Choroid plexus epithelial cell (primary cell): ENCODE measurements at regions not wholly inside any gene's neighbourhood (a gene's known extent, or its start where the extent isn't known, plus 50 kb on each side); places are given as distances from the start of the nearest gene placed in this dataset.
"Not testable (repeated sequence)": the region's sequence is repeated elsewhere in the genome, so short reads cannot be mapped to it uniquely, and the experiment has no call there.

Source experiments
- DNase-seq: peaks from one replicate; pipeline ENCODE4 v3.0.0-alpha.2; 2010; ENCODE audit warnings: low read depth
- H3K4me3 ChIP-seq: 2 replicates; pipeline ENCODE4 v1.5.1; 2011; ENCODE audit warnings: low read depth, mild to moderate bottlenecking, control low read depth, low read length, moderate library complexity
- CTCF ChIP-seq: conservative IDR thresholded peaks from 2 replicates; pipeline ENCODE4 v1.5.1; 2011; ENCODE audit warnings: low read depth, mild to moderate bottlenecking, control low read depth, inconsistent platforms, low read length, moderate library complexity

DNA sequence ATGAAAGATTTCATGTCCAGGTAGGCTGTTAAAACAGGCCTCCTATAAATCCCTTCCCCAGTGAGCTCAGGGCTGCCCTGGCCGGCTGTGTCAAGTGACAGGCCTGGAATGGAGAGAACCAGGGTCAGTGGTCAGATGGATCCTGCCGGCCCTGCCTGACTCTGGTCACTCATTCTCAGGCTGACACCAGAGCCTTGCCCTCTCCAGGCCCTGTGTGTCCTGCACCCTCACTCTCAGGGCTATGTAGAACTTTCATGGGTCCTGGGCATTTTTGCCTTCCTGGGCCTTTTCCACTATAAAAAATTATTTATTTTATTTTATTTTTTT lies 82.0 kb upstream of the RGPD5 start:
- TF ChIP-seq CTCF: no peak
- no peak for DNase-seq

GRCh38 chr2:109712746-109713145 lies 81.4 kb upstream of the RGPD5 start:
- no peak for DNase-seq
- no peak for TF ChIP-seq CTCF
- H3K4me3 ChIP-seq: no peak overlapping the region

More for the DNA sequence above, 82.0 kb upstream of the RGPD5 start:
- no peak overlapping the region for H3K4me3 ChIP-seq

DNA sequence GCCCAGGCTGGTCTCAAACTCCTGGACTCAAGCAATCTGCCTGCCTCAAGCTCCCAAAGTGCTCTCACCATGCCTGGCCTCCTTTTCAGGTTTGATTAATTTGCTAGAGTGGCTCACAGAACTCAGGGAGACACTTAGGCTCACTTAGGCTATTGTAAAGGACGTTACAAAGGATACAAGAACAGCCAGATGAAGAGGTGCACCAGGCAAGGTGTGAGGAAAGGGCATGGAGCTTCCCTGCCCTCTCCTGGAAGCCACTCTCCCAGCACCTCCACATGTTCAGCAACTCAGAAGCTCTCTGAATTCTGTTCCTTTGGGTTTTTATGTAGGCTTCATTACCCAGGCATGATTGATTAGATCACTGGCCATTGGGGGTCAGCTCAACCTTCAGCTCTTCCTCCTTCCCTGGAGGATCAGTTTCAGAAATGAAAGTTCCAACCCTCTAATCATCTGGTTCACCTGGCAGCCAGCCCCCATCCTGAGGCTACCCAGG lies 78.7 kb upstream of the RGPD5 start:
- DNase-seq: peak; percentile 54
- H3K4me3 ChIP-seq: no peak overlapping the region
- peak; percentile 67 for TF ChIP-seq CTCF

DNA sequence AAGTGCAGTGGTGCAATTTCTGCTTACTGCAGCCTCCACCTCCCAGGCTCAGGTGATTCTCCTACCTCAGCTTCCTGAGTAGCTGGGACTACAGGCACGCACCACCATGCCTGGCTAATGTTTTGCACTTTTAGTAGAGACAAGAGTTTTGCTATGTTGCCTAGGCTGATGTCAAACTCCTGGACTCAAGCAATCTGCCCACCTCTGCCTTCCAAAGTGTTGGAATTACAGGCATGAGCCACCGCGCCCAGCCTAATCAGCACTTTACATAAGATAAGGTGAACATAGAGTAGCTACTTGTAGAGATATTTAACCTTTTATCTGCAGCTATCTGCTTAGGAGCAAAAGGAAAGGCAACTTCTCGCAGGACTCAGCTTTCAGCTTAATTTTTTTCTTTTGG lies 77.5 kb upstream of the RGPD5 start:
- not testable (repeated sequence) for DNase-seq, H3K4me3 ChIP-seq

DNA sequence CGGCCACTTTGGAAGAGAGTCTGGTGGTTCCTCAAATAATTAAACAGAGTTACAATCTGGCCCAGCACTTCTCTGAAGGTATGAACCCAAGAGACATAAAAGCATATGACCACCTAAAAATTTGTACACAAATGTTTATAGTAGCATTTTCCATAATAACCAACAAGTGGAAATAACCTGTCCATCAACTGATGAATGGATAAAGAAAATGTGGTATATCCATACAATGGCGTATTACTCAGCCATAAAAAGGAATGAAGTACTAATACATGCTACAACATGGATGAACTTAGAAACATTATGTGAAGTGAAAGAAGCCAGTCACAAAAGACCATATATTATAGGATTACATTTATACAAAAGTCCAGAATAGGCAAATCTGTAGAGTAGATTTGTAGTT lies 76.0 kb upstream of the RGPD5 start:
- no peak for TF ChIP-seq CTCF
- DNase-seq: no peak
- no peak overlapping the region for H3K4me3 ChIP-seq

DNA sequence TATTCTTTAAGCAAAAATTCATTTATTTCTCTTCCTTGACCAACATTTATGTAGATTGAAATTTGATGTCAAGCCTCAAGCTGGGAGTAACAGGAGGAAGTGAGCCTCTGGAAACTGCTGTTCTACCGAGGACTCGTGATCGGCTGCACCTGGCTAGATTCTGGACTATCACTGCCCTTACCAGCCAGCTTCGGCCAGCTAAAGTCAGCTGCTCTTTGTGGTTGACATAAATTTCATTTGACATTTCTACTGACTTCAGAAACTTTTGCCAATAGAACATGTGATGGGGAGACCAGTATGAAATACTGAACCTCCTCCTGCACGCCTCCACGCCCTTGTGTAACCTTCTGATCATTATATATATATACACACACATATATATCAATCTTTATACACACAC lies 74.2 kb upstream of the RGPD5 start:
- TF ChIP-seq CTCF: no peak
- no peak for DNase-seq
- no peak overlapping the region for H3K4me3 ChIP-seq

GRCh38 chr2:109720380-109721106 lies 73.6 kb upstream of the RGPD5 start:
- TF ChIP-seq CTCF: no peak
- H3K4me3 ChIP-seq: no peak overlapping the region
- no peak for DNase-seq

DNA sequence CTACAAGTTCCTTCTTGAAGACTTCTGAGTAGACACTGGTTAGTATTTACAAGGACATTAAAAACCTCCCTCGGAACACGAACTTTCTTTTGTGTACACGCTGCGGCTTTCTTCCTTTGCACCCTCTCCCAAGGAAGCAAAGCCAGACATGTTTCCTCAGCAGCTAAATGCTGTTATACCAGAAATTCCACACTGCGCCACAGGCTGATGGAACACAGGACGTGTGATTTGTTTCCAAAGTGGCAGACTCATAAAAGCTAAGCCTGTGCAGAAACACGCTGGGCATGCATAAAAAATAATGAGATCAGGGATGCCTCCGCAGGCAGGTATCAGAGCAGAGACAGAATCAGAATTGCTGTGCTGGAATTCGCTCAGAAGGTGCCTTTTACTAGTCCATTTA lies 73.0 kb upstream of the RGPD5 start:
- H3K4me3 ChIP-seq: no peak overlapping the region
- no peak for TF ChIP-seq CTCF
- DNase-seq: no peak
